GM23338 (cell line): ENCODE measurements at regions not wholly inside any gene's neighbourhood (a gene's known extent, or its start where the extent isn't known, plus 50 kb on each side); places are given as distances from the start of the nearest gene placed in this dataset.
A peak's percentile ranks its signal among the peaks of the same experiment; 100 is the strongest.

Experiments
- ATAC-seq: fragments of 200-7000 bp; cut with Tn5 transposase; 3 replicates; pipeline ENCODE4 v1.9.1; 2020
- DNase-seq: peaks from one replicate; pipeline ENCODE4 v3.0.0-alpha.2; 2015; ENCODE audit warnings: low spot score
- H2AFZ ChIP-seq: fragments of 200-600 bp; sonication (generic); 2 replicates; pipeline ENCODE4 v1.8.0; 2016; ENCODE audit warnings: antibody characterized with exemption, mild to moderate bottlenecking, moderate library complexity
- H3F3A ChIP-seq: fragments of 200-600 bp; sonication (generic); replicated peaks from 2 replicates; pipeline ENCODE4 v1.8.0; 2017; ENCODE audit warnings: antibody characterized with exemption, mixed run types, low read depth
- H3K27ac ChIP-seq: fragments of 200-600 bp; sonication (generic); 2 replicates; pipeline ENCODE4 v1.6.1; 2016; ENCODE audit warnings: low read depth
- H3K27me3 ChIP-seq: fragments of 200-600 bp; sonication (generic); 2 replicates; pipeline ENCODE4 v1.8.0; 2016; ENCODE audit warnings: mild to moderate bottlenecking, mixed run types, moderate library complexity; ENCODE audit not compliant: insufficient read depth
- H3K36me3 ChIP-seq: fragments of 200-600 bp; sonication (generic); 2 replicates; pipeline ENCODE4 v1.8.0; 2016; ENCODE audit warnings: mild to moderate bottlenecking; ENCODE audit not compliant: insufficient read depth
- H3K4me1 ChIP-seq: fragments of 200-600 bp; sonication (generic); 2 replicates; pipeline ENCODE4 v1.8.0; 2016; ENCODE audit warnings: mild to moderate bottlenecking, moderate library complexity; ENCODE audit not compliant: insufficient read depth
- H3K4me2 ChIP-seq: fragments of 200-600 bp; sonication (generic); 2 replicates; pipeline ENCODE4 v1.7.1; 2017; ENCODE audit warnings: mixed run types
- H3K4me3 ChIP-seq: fragments of 200-600 bp; sonication (generic); 2 replicates; pipeline ENCODE4 v1.6.1; 2016; ENCODE audit warnings: mixed run types
- H3K79me2 ChIP-seq: fragments of 200-600 bp; sonication (generic); replicated peaks from 2 replicates; pipeline ENCODE4 v1.8.0; 2017; ENCODE audit warnings: mild to moderate bottlenecking; ENCODE audit not compliant: insufficient read depth
- H3K9me2 ChIP-seq: fragments of 200-600 bp; sonication (generic); 2 replicates; pipeline ENCODE4 v1.8.0; 2017; ENCODE audit not compliant: insufficient read depth
- H4K20me1 ChIP-seq: fragments of 200-600 bp; sonication (generic); replicated peaks from 2 replicates; pipeline ENCODE4 v1.8.0; 2017; ENCODE audit warnings: mild to moderate bottlenecking; ENCODE audit not compliant: insufficient read depth
- H3K27ac Mint-ChIP-seq: 2 replicates; pipeline ENCODE4 v1.8.0; 2020; ENCODE audit warnings: inconsistent platforms, mild to moderate bottlenecking, moderate library complexity, mixed read lengths
- H3K27me3 Mint-ChIP-seq: 3 replicates; pipeline ENCODE4 v1.8.0; 2022; ENCODE audit warnings: low read depth, mild to moderate bottlenecking, moderate library complexity, mixed read lengths, inconsistent platforms; ENCODE audit not compliant: insufficient read depth, poor library complexity
- H3K36me3 Mint-ChIP-seq: 3 replicates; pipeline ENCODE4 v1.8.0; 2021; ENCODE audit warnings: low read depth, mild to moderate bottlenecking, inconsistent platforms, moderate library complexity, mixed read lengths
- H3K4me1 Mint-ChIP-seq: 3 replicates; pipeline ENCODE4 v1.8.0; 2020; ENCODE audit warnings: mild to moderate bottlenecking, inconsistent platforms, mixed read lengths
- H3K4me3 Mint-ChIP-seq: 3 replicates; pipeline ENCODE4 v1.8.0; 2021; ENCODE audit warnings: moderate library complexity, mild to moderate bottlenecking, inconsistent platforms, mixed read lengths
- H3K9me3 Mint-ChIP-seq: 3 replicates; pipeline ENCODE4 v1.8.0; 2020; ENCODE audit warnings: moderate library complexity, mild to moderate bottlenecking, inconsistent platforms, mixed read lengths
- CREB1 ChIP-seq: fragments of 250-450 bp; sonication (Bioruptor Pico); IDR thresholded peaks from 2 replicates; pipeline ENCODE4 v1.5.0; 2020; ENCODE audit warnings: low read depth, mild to moderate bottlenecking, moderate library complexity
- EZH2 ChIP-seq: fragments of 200-600 bp; sonication (generic); IDR thresholded peaks from one replicate; pipeline ENCODE4 v1.8.0; 2017; ENCODE audit warnings: antibody characterized with exemption, mild to moderate bottlenecking, low read depth; ENCODE audit not compliant: unreplicated experiment
- EZH2phosphoT487 ChIP-seq: fragments of 200-600 bp; sonication (generic); IDR thresholded peaks from one replicate; pipeline ENCODE4 v1.8.1; 2018; ENCODE audit warnings: antibody characterized with exemption; ENCODE audit not compliant: unreplicated experiment
- JUNB ChIP-seq: IDR thresholded peaks from one replicate; pipeline ENCODE4 v1.6.1; 2016; ENCODE audit warnings: antibody characterized with exemption; ENCODE audit not compliant: unreplicated experiment
- NANOG ChIP-seq: IDR thresholded peaks from 2 replicates; pipeline ENCODE4 v1.6.1; 2016; ENCODE audit warnings: antibody characterized with exemption, borderline replicate concordance
- POLR2AphosphoS5 ChIP-seq: IDR thresholded peaks from 2 replicates; pipeline ENCODE4 v1.6.1; 2016; ENCODE audit warnings: antibody characterized with exemption, low read depth
- STAT1 ChIP-seq: IDR thresholded peaks from one replicate; pipeline ENCODE4 v1.6.1; 2016; ENCODE audit warnings: antibody characterized with exemption; ENCODE audit not compliant: unreplicated experiment
- ZNF114 ChIP-seq: fragments of 250-450 bp; sonication (Bioruptor Pico); IDR thresholded peaks from 2 replicates; pipeline ENCODE4 v1.5.0; 2020; ENCODE audit warnings: mild to moderate bottlenecking, moderate library complexity
- ZNF331 ChIP-seq: fragments of 250-450 bp; sonication (Bioruptor Pico); IDR thresholded peaks from 2 replicates; pipeline ENCODE4 v1.5.0; 2020; ENCODE audit warnings: low read depth, mild to moderate bottlenecking, moderate library complexity
- TF ChIP-seq, protein P1 (sequence below): IDR thresholded peaks from one replicate; pipeline ENCODE4 v1.6.1; 2018; ENCODE audit warnings: antibody characterized with exemption; ENCODE audit not compliant: unreplicated experiment
- TF ChIP-seq, protein P2 (sequence below): IDR thresholded peaks from 2 replicates; pipeline ENCODE4 v1.6.1; 2016; ENCODE audit warnings: antibody characterized with exemption
- TF ChIP-seq, protein P3 (sequence below), 2 experiments: fragments of 200-600 bp in 1 of 2; sonication (generic) in 1 of 2; conservative IDR thresholded peaks; 2 replicates each; pipeline versions ENCODE4 v1.5.1 to v1.6.1; 2016 to 2017; ENCODE audit warnings: antibody characterized with exemption in 2 of 2, low read depth in 2 of 2, mild to moderate bottlenecking in 2 of 2, moderate library complexity in 1 of 2
- TF ChIP-seq, protein P4 (sequence below): fragments of 250-450 bp; sonication (Bioruptor Pico); IDR thresholded peaks from 2 replicates; pipeline ENCODE4 v1.5.0; 2020; ENCODE audit warnings: mild to moderate bottlenecking, moderate library complexity

DNA sequence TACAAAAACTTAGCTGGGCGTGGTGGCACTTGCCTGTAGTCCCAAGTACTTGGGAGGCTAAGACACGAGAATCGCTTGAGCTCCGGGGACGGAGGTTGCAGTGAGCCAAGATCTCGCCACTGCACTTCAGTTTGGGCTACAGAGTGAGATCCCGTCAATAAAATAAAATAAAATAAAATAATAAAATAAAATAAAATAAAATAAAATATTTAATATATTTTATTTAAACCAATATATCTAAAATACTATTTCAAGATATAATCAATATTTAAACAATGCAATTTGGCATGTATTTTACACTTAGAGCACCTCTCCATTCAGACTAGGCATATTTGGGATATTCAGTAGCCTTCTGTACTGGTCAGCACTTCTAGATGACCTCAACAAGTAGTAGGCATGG, 142.1 kb downstream of the FOXA2 start:
- Histone ChIP-seq H4K20me1 (no peaks in the 10 kb centered on the region), H2AFZ (peak overlapping the region; percentile 3; the same call in 1 of the 2 replicates), H3K9me2 (peaks cover 6% of the 10 kb centered on the region), H3K27ac (no peak overlapping the region), H3K4me3 (no peak overlapping the region), H3K36me3 (no peaks in the 10 kb centered on the region), H3K27me3 (peaks cover 2% of the 10 kb centered on the region; the same call in 1 of the 2 replicates), H3K4me1 (no peaks in the 10 kb centered on the region), H3K79me2 (no peaks in the 10 kb centered on the region), H3F3A (no peaks in the 10 kb centered on the region), H3K4me2 (no peak overlapping the region)
- peaks cover 7% of the 10 kb centered on the region for H3K4me1 Mint-ChIP-seq
- H3K36me3 Mint-ChIP-seq: no peaks in the 10 kb centered on the region
- no peak for ATAC-seq
- TF ChIP-seq STAT1 (no peak), CREB1 (CRISPR knock-in tag) (no peak), NANOG (no peak), POLR2AphosphoS5 (no peak), ZNF114 (CRISPR knock-in tag) (no peak), ZNF331 (CRISPR knock-in tag) (no peak), EZH2phosphoT487 (no peak), JUNB (no peak), EZH2 (no peak)
- TF ChIP-seq, protein P1, sequence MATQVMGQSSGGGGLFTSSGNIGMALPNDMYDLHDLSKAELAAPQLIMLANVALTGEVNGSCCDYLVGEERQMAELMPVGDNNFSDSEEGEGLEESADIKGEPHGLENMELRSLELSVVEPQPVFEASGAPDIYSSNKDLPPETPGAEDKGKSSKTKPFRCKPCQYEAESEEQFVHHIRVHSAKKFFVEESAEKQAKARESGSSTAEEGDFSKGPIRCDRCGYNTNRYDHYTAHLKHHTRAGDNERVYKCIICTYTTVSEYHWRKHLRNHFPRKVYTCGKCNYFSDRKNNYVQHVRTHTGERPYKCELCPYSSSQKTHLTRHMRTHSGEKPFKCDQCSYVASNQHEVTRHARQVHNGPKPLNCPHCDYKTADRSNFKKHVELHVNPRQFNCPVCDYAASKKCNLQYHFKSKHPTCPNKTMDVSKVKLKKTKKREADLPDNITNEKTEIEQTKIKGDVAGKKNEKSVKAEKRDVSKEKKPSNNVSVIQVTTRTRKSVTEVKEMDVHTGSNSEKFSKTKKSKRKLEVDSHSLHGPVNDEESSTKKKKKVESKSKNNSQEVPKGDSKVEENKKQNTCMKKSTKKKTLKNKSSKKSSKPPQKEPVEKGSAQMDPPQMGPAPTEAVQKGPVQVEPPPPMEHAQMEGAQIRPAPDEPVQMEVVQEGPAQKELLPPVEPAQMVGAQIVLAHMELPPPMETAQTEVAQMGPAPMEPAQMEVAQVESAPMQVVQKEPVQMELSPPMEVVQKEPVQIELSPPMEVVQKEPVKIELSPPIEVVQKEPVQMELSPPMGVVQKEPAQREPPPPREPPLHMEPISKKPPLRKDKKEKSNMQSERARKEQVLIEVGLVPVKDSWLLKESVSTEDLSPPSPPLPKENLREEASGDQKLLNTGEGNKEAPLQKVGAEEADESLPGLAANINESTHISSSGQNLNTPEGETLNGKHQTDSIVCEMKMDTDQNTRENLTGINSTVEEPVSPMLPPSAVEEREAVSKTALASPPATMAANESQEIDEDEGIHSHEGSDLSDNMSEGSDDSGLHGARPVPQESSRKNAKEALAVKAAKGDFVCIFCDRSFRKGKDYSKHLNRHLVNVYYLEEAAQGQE: no peak
- TF ChIP-seq, protein P2, sequence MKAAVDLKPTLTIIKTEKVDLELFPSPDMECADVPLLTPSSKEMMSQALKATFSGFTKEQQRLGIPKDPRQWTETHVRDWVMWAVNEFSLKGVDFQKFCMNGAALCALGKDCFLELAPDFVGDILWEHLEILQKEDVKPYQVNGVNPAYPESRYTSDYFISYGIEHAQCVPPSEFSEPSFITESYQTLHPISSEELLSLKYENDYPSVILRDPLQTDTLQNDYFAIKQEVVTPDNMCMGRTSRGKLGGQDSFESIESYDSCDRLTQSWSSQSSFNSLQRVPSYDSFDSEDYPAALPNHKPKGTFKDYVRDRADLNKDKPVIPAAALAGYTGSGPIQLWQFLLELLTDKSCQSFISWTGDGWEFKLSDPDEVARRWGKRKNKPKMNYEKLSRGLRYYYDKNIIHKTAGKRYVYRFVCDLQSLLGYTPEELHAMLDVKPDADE: no peak
- TF ChIP-seq, protein P3, sequence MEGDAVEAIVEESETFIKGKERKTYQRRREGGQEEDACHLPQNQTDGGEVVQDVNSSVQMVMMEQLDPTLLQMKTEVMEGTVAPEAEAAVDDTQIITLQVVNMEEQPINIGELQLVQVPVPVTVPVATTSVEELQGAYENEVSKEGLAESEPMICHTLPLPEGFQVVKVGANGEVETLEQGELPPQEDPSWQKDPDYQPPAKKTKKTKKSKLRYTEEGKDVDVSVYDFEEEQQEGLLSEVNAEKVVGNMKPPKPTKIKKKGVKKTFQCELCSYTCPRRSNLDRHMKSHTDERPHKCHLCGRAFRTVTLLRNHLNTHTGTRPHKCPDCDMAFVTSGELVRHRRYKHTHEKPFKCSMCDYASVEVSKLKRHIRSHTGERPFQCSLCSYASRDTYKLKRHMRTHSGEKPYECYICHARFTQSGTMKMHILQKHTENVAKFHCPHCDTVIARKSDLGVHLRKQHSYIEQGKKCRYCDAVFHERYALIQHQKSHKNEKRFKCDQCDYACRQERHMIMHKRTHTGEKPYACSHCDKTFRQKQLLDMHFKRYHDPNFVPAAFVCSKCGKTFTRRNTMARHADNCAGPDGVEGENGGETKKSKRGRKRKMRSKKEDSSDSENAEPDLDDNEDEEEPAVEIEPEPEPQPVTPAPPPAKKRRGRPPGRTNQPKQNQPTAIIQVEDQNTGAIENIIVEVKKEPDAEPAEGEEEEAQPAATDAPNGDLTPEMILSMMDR (conservative IDR thresholded peaks at IDR 0.05; ENCODE audit: low read depth in 2 of 2): no peak
- TF ChIP-seq, protein P4, sequence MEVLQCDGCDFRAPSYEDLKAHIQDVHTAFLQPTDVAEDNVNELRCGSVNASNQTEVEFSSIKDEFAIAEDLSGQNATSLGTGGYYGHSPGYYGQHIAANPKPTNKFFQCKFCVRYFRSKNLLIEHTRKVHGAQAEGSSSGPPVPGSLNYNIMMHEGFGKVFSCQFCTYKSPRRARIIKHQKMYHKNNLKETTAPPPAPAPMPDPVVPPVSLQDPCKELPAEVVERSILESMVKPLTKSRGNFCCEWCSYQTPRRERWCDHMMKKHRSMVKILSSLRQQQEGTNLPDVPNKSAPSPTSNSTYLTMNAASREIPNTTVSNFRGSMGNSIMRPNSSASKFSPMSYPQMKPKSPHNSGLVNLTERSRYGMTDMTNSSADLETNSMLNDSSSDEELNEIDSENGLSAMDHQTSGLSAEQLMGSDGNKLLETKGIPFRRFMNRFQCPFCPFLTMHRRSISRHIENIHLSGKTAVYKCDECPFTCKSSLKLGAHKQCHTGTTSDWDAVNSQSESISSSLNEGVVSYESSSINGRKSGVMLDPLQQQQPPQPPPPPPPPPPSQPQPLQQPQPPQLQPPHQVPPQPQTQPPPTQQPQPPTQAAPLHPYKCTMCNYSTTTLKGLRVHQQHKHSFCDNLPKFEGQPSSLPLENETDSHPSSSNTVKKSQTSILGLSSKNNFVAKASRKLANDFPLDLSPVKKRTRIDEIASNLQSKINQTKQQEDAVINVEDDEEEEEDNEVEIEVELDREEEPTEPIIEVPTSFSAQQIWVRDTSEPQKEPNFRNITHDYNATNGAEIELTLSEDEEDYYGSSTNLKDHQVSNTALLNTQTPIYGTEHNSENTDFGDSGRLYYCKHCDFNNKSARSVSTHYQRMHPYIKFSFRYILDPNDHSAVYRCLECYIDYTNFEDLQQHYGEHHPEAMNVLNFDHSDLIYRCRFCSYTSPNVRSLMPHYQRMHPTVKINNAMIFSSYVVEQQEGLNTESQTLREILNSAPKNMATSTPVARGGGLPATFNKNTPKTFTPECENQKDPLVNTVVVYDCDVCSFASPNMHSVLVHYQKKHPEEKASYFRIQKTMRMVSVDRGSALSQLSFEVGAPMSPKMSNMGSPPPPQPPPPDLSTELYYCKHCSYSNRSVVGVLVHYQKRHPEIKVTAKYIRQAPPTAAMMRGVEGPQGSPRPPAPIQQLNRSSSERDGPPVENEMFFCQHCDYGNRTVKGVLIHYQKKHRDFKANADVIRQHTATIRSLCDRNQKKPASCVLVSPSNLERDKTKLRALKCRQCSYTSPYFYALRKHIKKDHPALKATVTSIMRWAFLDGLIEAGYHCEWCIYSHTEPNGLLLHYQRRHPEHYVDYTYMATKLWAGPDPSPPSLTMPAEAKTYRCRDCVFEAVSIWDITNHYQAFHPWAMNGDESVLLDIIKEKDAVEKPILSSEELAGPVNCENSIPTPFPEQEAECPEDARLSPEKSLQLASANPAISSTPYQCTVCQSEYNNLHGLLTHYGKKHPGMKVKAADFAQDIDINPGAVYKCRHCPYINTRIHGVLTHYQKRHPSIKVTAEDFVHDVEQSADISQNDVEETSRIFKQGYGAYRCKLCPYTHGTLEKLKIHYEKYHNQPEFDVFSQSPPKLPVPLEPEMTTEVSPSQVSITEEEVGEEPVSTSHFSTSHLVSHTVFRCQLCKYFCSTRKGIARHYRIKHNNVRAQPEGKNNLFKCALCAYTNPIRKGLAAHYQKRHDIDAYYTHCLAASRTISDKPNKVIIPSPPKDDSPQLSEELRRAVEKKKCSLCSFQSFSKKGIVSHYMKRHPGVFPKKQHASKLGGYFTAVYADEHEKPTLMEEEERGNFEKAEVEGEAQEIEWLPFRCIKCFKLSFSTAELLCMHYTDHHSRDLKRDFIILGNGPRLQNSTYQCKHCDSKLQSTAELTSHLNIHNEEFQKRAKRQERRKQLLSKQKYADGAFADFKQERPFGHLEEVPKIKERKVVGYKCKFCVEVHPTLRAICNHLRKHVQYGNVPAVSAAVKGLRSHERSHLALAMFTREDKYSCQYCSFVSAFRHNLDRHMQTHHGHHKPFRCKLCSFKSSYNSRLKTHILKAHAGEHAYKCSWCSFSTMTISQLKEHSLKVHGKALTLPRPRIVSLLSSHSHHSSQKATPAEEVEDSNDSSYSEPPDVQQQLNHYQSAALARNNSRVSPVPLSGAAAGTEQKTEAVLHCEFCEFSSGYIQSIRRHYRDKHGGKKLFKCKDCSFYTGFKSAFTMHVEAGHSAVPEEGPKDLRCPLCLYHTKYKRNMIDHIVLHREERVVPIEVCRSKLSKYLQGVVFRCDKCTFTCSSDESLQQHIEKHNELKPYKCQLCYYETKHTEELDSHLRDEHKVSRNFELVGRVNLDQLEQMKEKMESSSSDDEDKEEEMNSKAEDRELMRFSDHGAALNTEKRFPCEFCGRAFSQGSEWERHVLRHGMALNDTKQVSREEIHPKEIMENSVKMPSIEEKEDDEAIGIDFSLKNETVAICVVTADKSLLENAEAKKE (CRISPR knock-in tag): no peak
- no peak for DNase-seq
- H3K4me3 Mint-ChIP-seq: no peak overlapping the region
- H3K27ac Mint-ChIP-seq: no peak overlapping the region
- H3K9me3 Mint-ChIP-seq: no peaks in the 10 kb centered on the region; the same call in 2 of the 3 replicates
- H3K27me3 Mint-ChIP-seq: no peaks in the 10 kb centered on the region
